SK-N-SH treated with all-trans-retinoic acid at 6 μM for 48 hours (cell line): ENCODE measurements at regions not wholly inside any gene's neighbourhood (a gene's known extent, or its start where the extent isn't known, plus 50 kb on each side); places are given as distances from the start of the nearest gene placed in this dataset.

Source experiments
- BACH2 ChIP-seq: fragments of 250-450 bp; sonication (Bioruptor Pico); IDR thresholded peaks from 2 replicates; pipeline ENCODE4 v1.9.0; 2021; ENCODE audit warnings: mild to moderate bottlenecking, borderline replicate concordance
- ESRRG ChIP-seq: fragments of 250-450 bp; sonication (Bioruptor Pico); IDR thresholded peaks from 2 replicates; pipeline ENCODE4 v1.6.1; 2021; ENCODE audit warnings: mild to moderate bottlenecking
- ISL1 ChIP-seq: fragments of 250-450 bp; sonication (Bioruptor Pico); IDR thresholded peaks from 2 replicates; pipeline ENCODE4 v2.1.2; 2022; ENCODE audit warnings: mild to moderate bottlenecking, moderate library complexity
- OSR1 ChIP-seq: fragments of 250-450 bp; sonication (Bioruptor Pico); IDR thresholded peaks from 2 replicates; pipeline ENCODE4 v1.8.0; 2022; ENCODE audit warnings: moderate library complexity, mild to moderate bottlenecking, inconsistent platforms
- SNAI2 ChIP-seq: fragments of 250-450 bp; sonication (Bioruptor Pico); IDR thresholded peaks from 2 replicates; pipeline ENCODE4 v1.5.0; 2020; ENCODE audit warnings: mild to moderate bottlenecking, moderate library complexity
- TCF4 ChIP-seq: fragments of 250-450 bp; sonication (Bioruptor Pico); IDR thresholded peaks from 2 replicates; pipeline ENCODE4 v1.8.0; 2021; ENCODE audit warnings: mild to moderate bottlenecking, moderate library complexity, borderline replicate concordance
- ZFP3 ChIP-seq: fragments of 250-450 bp; sonication (Bioruptor Pico); IDR thresholded peaks from 2 replicates; pipeline ENCODE4 v1.5.0; 2020; ENCODE audit warnings: mild to moderate bottlenecking, moderate library complexity
- ZNF565 ChIP-seq: fragments of 450-650 bp; formaldehyde crosslinking; conservative IDR thresholded peaks from 2 replicates; pipeline ENCODE4 v1.5.0; 2020; ENCODE audit warnings: low read depth, mild to moderate bottlenecking, moderate library complexity
- ZNF70 ChIP-seq: fragments of 450-650 bp; formaldehyde crosslinking; IDR thresholded peaks from 2 replicates; pipeline ENCODE4 v1.5.0; 2020; ENCODE audit warnings: mild to moderate bottlenecking, moderate library complexity
- TF ChIP-seq, protein P1 (sequence below): fragments of 250-450 bp; sonication (Bioruptor Pico); IDR thresholded peaks from 2 replicates; pipeline ENCODE4 v1.5.1; 2020; ENCODE audit warnings: low read depth, mild to moderate bottlenecking, moderate library complexity
- TF ChIP-seq, protein P2 (sequence below): fragments of 250-450 bp; sonication (Bioruptor Pico); IDR thresholded peaks from 2 replicates; pipeline ENCODE4 v1.8.0; 2020; ENCODE audit warnings: mild to moderate bottlenecking, moderate library complexity, borderline replicate concordance
- TF ChIP-seq, protein P3 (sequence below): fragments of 250-450 bp; sonication (Bioruptor Pico); IDR thresholded peaks from 2 replicates; pipeline ENCODE4 v1.5.1; 2021; ENCODE audit warnings: mild to moderate bottlenecking, moderate library complexity
- TF ChIP-seq, protein P4 (sequence below): fragments of 250-450 bp; sonication (Bioruptor Pico); IDR thresholded peaks from 2 replicates; pipeline ENCODE4 v1.8.0; 2021; ENCODE audit warnings: low read depth, mild to moderate bottlenecking, moderate library complexity, borderline replicate concordance

DNA sequence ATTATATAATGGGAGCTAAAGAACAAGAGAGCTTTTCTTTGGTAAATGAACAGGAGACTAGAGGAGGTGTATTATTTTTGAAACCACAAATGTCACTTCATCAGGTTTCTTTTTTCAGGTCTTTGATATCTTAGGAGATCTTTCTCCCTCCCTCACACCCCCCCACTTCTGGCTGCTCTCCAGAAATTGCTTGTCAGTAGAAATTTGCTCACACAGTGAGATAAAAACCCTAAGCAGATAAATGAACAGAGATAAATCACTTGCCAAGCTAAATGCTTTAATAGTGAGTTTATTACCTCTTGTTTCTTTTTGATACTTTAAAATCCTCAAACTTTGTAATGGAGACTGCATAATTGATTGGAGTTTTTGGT is 421.2 kb upstream of the TENM3 start:
- TF ChIP-seq, protein P1, sequence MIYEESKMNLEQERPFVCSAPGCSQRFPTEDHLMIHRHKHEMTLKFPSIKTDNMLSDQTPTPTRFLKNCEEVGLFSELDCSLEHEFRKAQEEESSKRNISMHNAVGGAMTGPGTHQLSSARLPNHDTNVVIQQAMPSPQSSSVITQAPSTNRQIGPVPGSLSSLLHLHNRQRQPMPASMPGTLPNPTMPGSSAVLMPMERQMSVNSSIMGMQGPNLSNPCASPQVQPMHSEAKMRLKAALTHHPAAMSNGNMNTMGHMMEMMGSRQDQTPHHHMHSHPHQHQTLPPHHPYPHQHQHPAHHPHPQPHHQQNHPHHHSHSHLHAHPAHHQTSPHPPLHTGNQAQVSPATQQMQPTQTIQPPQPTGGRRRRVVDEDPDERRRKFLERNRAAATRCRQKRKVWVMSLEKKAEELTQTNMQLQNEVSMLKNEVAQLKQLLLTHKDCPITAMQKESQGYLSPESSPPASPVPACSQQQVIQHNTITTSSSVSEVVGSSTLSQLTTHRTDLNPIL = no peak
- TF ChIP-seq, protein P2, sequence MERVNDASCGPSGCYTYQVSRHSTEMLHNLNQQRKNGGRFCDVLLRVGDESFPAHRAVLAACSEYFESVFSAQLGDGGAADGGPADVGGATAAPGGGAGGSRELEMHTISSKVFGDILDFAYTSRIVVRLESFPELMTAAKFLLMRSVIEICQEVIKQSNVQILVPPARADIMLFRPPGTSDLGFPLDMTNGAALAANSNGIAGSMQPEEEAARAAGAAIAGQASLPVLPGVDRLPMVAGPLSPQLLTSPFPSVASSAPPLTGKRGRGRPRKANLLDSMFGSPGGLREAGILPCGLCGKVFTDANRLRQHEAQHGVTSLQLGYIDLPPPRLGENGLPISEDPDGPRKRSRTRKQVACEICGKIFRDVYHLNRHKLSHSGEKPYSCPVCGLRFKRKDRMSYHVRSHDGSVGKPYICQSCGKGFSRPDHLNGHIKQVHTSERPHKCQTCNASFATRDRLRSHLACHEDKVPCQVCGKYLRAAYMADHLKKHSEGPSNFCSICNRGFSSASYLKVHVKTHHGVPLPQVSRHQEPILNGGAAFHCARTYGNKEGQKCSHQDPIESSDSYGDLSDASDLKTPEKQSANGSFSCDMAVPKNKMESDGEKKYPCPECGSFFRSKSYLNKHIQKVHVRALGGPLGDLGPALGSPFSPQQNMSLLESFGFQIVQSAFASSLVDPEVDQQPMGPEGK (CRISPR knock-in tag) = no peak
- TF ChIP-seq TCF4 (CRISPR knock-in tag) = no peak
- TF ChIP-seq ZNF70 (CRISPR knock-in tag) = no peak
- no peak for TF ChIP-seq ESRRG (CRISPR knock-in tag)
- TF ChIP-seq ZFP3 (CRISPR knock-in tag) = no peak
- TF ChIP-seq, protein P3, sequence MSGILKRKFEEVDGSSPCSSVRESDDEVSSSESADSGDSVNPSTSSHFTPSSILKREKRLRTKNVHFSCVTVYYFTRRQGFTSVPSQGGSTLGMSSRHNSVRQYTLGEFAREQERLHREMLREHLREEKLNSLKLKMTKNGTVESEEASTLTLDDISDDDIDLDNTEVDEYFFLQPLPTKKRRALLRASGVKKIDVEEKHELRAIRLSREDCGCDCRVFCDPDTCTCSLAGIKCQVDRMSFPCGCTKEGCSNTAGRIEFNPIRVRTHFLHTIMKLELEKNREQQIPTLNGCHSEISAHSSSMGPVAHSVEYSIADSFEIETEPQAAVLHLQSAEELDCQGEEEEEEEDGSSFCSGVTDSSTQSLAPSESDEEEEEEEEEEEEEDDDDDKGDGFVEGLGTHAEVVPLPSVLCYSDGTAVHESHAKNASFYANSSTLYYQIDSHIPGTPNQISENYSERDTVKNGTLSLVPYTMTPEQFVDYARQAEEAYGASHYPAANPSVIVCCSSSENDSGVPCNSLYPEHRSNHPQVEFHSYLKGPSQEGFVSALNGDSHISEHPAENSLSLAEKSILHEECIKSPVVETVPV = no peak
- no peak for TF ChIP-seq ZNF565 (CRISPR knock-in tag)
- peak; percentile 79 for TF ChIP-seq ISL1 (CRISPR knock-in tag)
- no peak for TF ChIP-seq BACH2
- TF ChIP-seq OSR1 = no peak
- TF ChIP-seq, protein P4, sequence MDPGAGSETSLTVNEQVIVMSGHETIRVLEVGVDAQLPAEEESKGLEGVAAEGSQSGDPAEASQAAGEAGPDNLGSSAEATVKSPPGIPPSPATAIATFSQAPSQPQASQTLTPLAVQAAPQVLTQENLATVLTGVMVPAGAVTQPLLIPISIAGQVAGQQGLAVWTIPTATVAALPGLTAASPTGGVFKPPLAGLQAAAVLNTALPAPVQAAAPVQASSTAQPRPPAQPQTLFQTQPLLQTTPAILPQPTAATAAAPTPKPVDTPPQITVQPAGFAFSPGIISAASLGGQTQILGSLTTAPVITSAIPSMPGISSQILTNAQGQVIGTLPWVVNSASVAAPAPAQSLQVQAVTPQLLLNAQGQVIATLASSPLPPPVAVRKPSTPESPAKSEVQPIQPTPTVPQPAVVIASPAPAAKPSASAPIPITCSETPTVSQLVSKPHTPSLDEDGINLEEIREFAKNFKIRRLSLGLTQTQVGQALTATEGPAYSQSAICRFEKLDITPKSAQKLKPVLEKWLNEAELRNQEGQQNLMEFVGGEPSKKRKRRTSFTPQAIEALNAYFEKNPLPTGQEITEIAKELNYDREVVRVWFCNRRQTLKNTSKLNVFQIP (CRISPR knock-in tag) = no peak
- TF ChIP-seq SNAI2 (CRISPR knock-in tag) = no peak
